HG03571 (cell line): ENCODE measurements at regions not wholly inside any gene's neighbourhood (a gene's known extent, or its start where the extent isn't known, plus 50 kb on each side); places are given as distances from the start of the nearest gene placed in this dataset.
"Not testable (repeated sequence)": the region's sequence is repeated elsewhere in the genome, so short reads cannot be mapped to it uniquely, and the experiment has no call there.

Source experiments
- ATAC-seq: cut with Tn5 transposase; IDR thresholded peaks from one replicate; pipeline ENCODE4 v1.9.1; 2021; ENCODE audit not compliant: unreplicated experiment

GRCh38 chr1:112821307-112822063 lies 106.4 kb upstream of the PPM1J start:
- not testable (repeated sequence) for ATAC-seq

- no peak for ATAC-seq
These were observed 104.0 kb upstream of the PPM1J start for GRCh38 chr1:112818990-112819689.

DNA sequence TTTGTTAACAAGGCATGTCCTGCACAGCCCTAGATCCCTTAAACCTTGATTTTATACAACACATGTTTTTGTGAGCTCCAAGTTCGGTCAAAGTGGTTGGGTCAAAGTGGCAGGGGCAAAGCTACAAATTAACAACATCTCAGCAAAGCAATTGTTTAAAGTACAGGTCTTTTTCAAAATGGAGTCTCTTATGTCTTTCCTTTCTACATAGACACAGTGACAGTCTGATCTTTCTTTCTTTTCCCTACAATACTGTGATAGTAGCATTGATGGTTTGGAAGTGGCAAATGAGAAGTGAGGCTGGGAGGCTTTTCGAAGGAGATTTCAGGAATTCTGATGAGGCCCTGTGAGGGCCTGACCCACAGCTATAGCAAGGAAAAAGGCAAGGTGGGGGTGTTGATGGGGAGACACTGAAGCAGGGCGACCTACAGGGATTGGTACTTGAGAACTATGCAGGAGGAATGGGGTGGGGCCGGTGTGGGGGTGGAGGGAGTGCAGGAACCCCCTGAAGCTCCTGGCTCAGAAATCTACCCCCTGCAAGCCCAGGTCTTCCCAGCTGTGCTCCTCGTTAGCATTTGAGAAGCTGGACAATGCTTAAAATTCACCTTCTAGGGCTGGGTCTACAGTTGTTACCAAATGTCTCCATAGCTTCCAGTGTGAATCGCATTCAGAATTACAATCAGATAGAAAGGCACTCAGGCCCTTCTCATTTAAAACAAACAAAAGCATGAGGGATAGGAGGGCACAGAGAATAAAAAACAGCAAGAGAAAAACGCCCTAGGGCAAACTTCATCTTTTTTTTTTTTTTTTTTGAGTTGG lies 102.6 kb upstream of the PPM1J start:
- no peak for ATAC-seq

- no peak for ATAC-seq
These were observed 100.2 kb upstream of the PPM1J start for GRCh38 chr1:112815376-112815775.

- not testable (repeated sequence) for ATAC-seq
These were observed 99.5 kb upstream of the PPM1J start for GRCh38 chr1:112814645-112815044.

DNA sequence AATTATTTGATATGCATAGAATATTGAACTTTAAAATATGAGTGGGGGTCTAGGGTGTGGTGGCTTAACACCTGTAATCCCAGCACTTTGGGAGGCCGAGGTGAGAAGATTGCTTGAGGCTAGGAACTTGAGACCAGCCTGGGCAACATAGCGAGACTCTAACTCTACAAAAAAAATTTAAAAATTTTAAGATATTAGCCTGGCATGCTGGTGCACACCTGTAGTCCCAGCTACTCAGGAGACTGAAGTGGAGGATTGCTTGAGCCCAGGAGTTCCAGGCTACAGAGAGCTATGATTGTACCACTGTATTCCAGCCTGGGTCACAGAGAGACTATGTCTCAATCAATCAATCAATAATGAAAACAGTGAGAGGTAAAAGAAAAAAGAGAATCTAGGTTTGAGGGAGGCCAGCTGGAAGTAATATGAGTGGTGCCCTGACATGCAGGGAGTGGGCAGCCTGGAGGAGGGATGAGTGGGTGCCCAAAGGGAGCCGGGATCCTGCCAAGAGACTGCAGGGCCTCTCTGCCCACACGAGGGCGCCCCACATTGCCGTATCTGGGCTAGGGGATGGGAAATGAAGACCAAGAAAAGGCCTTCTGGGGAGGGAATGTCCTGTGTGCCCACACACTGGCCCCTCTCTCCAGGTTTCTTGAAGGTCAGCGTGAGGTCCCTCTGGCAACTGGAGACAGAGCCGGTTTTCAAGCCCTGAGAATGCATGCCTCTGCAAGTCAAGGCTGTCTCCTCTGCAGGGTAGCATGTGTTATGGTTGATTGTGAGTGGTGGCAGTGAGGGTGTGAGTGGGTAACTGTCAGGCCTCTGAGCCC lies 93.9 kb upstream of the PPM1J start:
- ATAC-seq: no peak

DNA sequence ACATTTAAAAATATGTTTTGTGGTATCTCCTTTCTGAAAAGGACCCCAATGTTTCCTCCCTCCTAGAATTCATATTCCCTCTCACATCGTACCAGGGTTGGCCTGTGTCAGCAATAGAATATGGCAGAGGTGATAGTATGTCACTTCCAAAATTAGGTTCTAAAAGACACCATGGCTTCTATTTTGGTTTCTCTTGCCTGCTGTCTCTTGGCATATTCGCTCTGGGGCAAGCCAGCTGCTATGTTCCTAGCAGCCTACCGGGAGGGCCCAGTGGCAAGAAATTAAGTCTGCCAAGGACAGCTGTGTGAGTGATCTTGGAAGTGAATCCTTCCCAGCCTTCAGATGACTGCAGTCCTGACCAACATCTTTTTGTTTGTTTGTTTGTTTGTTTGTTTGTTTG lies 92.9 kb upstream of the PPM1J start:
- ATAC-seq: no peak

- no peak for ATAC-seq
These were observed 92.0 kb upstream of the PPM1J start for GRCh38 chr1:112807117-112807516.

DNA sequence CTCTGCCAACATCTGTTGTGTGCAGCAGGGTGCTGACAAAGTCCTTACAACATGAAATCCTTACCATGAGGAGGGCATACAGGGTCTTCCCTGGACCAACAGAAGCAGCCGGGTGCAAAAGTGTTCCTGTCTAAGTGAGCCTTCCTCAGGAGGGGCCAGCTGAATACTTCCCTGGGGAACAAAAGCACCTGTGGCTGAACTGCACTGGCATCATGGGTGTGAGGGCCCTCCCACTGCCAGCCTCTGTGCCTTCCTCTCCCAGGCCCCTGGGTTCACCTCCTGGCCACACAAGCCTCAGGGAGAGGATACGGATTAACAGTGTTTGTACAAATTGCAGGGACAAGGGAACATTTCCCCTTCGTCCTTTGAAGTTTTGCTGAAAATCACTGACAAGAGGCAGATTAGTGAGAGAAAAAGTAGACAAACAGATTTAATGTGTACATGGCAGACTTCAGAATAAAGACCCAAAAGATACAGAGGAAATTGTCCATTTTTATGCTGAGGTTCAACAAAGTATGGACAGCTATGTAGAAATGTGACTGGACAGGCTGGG lies 91.0 kb upstream of the PPM1J start:
- ATAC-seq: no peak

DNA sequence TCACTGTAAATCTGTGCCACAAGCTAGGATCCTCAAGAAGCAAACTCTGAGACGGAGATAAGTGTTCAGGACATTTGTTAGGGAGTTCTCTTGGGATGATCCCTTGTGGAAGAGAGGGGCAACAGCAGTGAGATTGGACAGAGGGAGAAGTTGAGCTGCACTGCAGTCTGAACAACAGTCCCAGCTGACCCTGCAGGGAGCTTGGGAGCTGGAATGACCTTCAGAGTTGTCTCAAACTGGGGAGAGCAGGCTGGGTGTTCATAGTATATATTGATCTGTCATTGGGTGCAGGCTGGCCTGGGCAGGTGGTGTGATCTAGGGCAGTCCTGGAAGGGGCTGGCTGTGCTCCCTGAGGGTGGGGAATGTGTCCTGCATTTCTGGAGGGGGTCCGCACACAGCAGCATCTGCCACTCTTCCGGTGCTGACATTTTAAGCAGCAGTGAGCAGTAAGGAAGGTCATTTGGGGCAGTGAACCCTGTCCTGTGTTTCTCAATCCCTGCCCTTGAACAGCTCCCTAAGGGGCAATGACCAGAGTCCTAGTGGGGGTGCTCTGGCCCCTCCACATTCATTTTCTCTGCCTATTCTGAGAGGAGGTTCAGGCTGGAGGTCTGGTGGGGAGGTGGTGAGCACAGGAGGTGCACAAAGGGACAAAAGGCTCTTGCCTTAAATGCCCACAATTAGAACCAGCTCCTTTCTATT lies 90.2 kb upstream of the PPM1J start:
- no peak for ATAC-seq

DNA sequence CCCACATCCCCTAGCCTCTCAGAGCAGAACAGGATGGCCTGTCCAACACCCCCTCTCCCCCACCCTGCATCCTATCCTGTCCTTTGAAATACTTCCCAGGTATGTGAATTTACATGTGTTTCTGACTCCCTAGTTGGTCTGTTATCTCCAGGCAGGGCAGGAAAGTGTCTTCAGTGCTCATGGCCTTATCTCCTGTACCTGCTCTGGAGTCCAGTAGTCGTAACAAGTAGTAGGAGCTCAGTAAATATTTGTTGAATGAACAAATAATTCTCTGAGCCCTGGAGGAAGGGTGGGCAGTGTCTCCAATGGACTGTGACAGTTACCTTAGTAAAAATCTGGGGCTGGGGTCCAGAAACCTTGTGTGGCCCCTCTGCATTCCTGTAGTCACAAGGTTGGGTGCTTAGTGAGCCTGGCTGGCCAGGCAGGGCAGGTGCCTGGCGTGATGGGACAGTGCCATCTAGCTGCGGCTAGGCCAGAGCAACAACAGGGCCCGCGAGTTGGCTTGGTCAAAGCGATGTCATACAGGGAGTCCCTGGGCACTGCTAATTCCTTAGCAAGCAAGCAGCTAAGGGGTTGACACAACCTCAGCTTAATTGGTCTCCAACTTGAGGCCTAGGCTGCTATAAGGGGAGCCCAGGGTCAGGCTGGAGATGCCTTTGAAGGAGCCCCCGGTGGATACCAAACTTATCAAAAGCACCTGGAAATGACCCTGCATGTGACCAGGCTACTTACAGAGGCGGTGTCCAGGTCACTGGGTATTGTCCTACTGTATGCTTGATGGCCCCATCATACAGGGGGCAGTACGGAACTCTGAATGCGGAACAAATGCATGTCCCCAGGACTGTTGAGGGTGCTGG lies 89.0 kb upstream of the PPM1J start:
- ATAC-seq: no peak

- ATAC-seq: no peak
These were observed 85.2 kb upstream of the PPM1J start for GRCh38 chr1:112800289-112800688.

DNA sequence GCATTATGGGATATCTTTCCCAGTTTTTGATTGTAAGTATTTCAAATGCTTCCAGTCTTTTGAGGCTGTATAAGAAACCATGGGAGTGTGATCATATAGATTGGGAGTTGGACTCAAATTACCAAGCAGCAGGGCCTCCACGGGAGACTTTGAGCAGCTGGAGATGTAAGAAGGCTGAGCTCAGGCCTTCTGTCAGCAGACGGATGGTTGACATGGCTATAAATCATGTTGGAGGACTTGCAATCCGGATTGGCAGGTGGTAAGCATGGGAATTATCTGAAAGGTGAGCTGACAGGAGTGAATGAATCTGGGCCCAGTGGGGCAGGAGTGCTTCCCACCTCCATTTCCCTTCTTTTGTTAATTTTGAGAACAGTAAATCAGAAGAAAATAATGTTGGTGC lies 83.2 kb upstream of the PPM1J start:
- ATAC-seq: no peak

DNA sequence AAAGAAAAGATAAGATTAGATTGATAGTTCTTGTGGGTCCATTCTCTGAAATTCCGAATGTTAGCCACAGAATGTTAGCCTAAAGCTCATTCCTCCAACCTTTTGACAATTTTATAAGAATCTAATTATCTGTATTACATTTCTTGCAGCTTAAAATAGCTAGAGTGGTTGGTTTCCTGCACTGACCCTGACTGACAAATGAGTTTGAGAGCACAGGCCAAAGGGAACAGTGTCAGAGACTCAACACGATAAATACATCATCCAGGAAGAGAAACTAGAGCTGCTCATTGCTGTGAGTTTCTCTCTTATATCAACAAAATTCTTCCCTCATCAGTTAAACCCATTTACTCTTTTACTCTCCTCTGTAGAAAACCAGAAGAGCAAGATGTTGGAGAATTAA lies 82.1 kb upstream of the PPM1J start:
- no peak for ATAC-seq

DNA sequence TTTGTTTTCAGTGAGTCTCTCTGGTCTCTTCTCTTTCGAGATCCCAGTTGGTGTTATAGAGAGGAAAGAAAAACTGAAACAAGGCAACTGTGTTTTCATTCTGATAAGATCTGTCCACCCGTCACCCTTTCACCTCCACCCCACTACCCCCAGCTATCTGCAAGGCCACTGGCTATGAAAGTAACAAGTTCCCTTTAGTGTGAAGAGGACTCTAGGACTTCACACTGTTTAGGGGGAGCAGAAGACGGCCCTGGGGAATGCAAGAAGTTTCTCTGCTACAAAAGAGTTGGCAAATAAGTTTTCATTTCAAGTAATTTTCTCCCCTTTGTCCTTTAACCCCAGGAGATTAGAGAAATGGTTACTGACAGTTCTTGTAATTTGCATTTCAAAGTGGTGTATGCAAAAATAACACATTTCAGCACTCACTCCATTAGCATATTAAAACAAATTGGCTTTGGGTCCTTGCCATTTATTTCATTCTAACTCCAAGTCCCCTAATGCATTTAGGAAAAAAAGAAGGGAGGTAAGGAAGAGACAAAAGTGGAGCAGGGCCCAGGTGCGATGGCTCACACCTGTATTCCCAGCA lies 79.6 kb upstream of the PPM1J start:
- no peak for ATAC-seq

GRCh38 chr1:112793631-112794565 lies 78.8 kb upstream of the PPM1J start:
- no peak for ATAC-seq

DNA sequence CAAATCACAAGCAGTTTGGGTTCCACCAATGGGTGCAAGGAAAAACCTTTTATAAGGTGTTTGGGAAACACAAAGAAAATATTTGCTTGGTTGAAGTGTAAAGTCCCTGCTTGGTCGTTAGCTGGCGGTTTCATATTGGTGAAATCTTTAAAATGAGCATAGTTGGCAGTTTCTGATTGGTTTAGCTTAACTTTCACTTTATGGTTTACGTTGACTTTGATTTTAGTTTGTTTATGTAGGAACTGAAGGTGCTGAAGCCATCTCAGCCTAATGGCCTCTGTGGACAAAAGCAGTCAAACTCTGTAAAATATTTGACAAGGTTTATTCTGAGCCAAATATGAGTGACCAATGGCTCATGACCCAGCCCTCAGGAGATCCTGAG lies 76.6 kb upstream of the PPM1J start:
- no peak for ATAC-seq
